Panc1 (cell line): ENCODE measurements at regions not wholly inside any gene's neighbourhood (a gene's known extent, or its start where the extent isn't known, plus 50 kb on each side); places are given as distances from the start of the nearest gene placed in this dataset.

Experiments used
- ATAC-seq: fragments of 200-7000 bp; cut with Tn5 transposase; 2 replicates; pipeline ENCODE4 v1.9.1; 2020; ENCODE audit warnings: mild to moderate bottlenecking, moderate library complexity
- BruUV-seq: library from RNA; stranded (reverse); fragments of 400-500 nt; replicated peaks from 2 replicates; lab custom pipeline; 2021; lab: Mats Ljungman, UMichigan
- CTCF ChIA-PET: fragments of 300-600 bp; sonication (Branson Sonifier 250); formaldehyde crosslinking; loops from one replicate; lab custom pipeline; 2022; ENCODE audit warnings: antibody characterized with exemption; lab: Charles Lee
- POLR2A ChIA-PET: fragments of 300-600 bp; sonication (Branson Sonifier 250); formaldehyde crosslinking; loops from one replicate; lab custom pipeline; 2022; ENCODE audit warnings: antibody characterized with exemption; lab: Charles Lee
- DNase-seq: peaks from one replicate; pipeline ENCODE4 v3.0.0-alpha.2; 2010; ENCODE audit warnings: low read depth, low spot score
- H3K27ac ChIP-seq: 2 replicates; pipeline ENCODE4 v1.5.1; 2011; ENCODE audit warnings: mild to moderate bottlenecking, low read length, inconsistent platforms
- H3K27me3 ChIP-seq: fragments of 200-500 bp; sonication (Bioruptor generic); 2 replicates; pipeline ENCODE4 v1.6.0; 2014; ENCODE audit warnings: low read length, inconsistent platforms; ENCODE audit not compliant: control insufficient read depth, insufficient read depth
- H3K36me3 ChIP-seq: fragments of 200-500 bp; sonication (Bioruptor generic); 2 replicates; pipeline ENCODE4 v1.5.1; 2014; ENCODE audit warnings: inconsistent platforms, mild to moderate bottlenecking, low read length, moderate library complexity; ENCODE audit not compliant: control insufficient read depth, insufficient read depth
- H3K4me1 ChIP-seq: 2 replicates; pipeline ENCODE4 v1.5.1; 2011; ENCODE audit warnings: inconsistent platforms, mild to moderate bottlenecking, low read length, moderate library complexity; ENCODE audit not compliant: control insufficient read depth, insufficient read depth
- H3K4me3 ChIP-seq, 2 experiments: 2 replicates each; pipeline ENCODE4 v1.5.1; 2011 to 2012; ENCODE audit warnings: low read depth in 2 of 2, low read length in 2 of 2, mild to moderate bottlenecking in 2 of 2, inconsistent platforms in 1 of 2, moderate library complexity in 1 of 2
- H3K9me3 ChIP-seq: fragments of 200-500 bp; sonication (Bioruptor generic); 2 replicates; pipeline ENCODE4 v1.5.1; 2014; ENCODE audit warnings: low read depth, mild to moderate bottlenecking, inconsistent platforms, low read length, moderate library complexity; ENCODE audit not compliant: control insufficient read depth, insufficient read depth
- CTCF ChIP-seq: fragments of 450-650 bp; IDR thresholded peaks from 2 replicates; pipeline ENCODE4 v1.5.1; 2017; ENCODE audit warnings: mild to moderate bottlenecking
- POLR2AphosphoS5 ChIP-seq: IDR thresholded peaks from 2 replicates; pipeline ENCODE4 v1.6.1; 2012; ENCODE audit warnings: mild to moderate bottlenecking, low read depth, low read length, moderate library complexity
- SIN3A ChIP-seq: IDR thresholded peaks from 2 replicates; pipeline ENCODE4 v1.6.1; 2012; ENCODE audit warnings: low read depth, mild to moderate bottlenecking, low read length, moderate library complexity, borderline replicate concordance; ENCODE audit not compliant: insufficient read depth
- TCF7L2 ChIP-seq: IDR thresholded peaks from 2 replicates; pipeline ENCODE4 v1.6.1; 2011; ENCODE audit warnings: mild to moderate bottlenecking, low read depth, low read length, inconsistent platforms
- in situ Hi-C: cut with HindIII; loops from 2 replicates; pipeline ENCODE4 v1.10.0; 2016; ENCODE audit warnings: low sequenced_read_pairs, low pct_unique_long_range_greater_than_20kb
- intact Hi-C: fragments of 100-400 bp; cut with micrococcal nuclease; formaldehyde crosslinking; loops from one replicate; pipeline ENCODE4 v1.10.0; 2022; ENCODE audit not compliant: unreplicated experiment
- TF ChIP-seq, protein P1 (sequence below), 2 experiments: IDR thresholded peaks; 2 replicates each; pipeline ENCODE4 v1.6.1; 2011 to 2012; ENCODE audit warnings: low read depth in 2 of 2, control low read depth in 1 of 2, low read length in 1 of 2, mild to moderate bottlenecking in 1 of 2, moderate library complexity in 1 of 2; ENCODE audit not compliant: insufficient read depth in 1 of 2

GRCh38 chr7:12921751-12922345 lies 234.4 kb downstream of the ARL4A start:
- ATAC-seq (no peak), DNase-seq (no peak)
- ChIA-PET CTCF (interaction anchor here (0.7 kb wide), 1 partner anchor 252 kb away, joined by 13 read pairs; no protein-coding TSS in a partner anchor), POLR2A (no interaction called here)
- intact Hi-C loops: no loop called here
- no peaks in the 10 kb centered on the region for H3K27me3 ChIP-seq
- BruUV-seq: no TSS peak
- H3K4me1 ChIP-seq: no peaks in the 10 kb centered on the region
- H3K4me3 ChIP-seq: no peak overlapping the region
- TF ChIP-seq, protein P1, sequence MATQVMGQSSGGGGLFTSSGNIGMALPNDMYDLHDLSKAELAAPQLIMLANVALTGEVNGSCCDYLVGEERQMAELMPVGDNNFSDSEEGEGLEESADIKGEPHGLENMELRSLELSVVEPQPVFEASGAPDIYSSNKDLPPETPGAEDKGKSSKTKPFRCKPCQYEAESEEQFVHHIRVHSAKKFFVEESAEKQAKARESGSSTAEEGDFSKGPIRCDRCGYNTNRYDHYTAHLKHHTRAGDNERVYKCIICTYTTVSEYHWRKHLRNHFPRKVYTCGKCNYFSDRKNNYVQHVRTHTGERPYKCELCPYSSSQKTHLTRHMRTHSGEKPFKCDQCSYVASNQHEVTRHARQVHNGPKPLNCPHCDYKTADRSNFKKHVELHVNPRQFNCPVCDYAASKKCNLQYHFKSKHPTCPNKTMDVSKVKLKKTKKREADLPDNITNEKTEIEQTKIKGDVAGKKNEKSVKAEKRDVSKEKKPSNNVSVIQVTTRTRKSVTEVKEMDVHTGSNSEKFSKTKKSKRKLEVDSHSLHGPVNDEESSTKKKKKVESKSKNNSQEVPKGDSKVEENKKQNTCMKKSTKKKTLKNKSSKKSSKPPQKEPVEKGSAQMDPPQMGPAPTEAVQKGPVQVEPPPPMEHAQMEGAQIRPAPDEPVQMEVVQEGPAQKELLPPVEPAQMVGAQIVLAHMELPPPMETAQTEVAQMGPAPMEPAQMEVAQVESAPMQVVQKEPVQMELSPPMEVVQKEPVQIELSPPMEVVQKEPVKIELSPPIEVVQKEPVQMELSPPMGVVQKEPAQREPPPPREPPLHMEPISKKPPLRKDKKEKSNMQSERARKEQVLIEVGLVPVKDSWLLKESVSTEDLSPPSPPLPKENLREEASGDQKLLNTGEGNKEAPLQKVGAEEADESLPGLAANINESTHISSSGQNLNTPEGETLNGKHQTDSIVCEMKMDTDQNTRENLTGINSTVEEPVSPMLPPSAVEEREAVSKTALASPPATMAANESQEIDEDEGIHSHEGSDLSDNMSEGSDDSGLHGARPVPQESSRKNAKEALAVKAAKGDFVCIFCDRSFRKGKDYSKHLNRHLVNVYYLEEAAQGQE (IDR thresholded peaks at IDR 0.05; ENCODE audit: insufficient read depth in 1 of 2, low read depth in 2 of 2, low read length in 1 of 2): no peak
- TF ChIP-seq SIN3A (no peak), CTCF (no peak), POLR2AphosphoS5 (no peak), TCF7L2 (no peak)
- H3K36me3 ChIP-seq: no peaks in the 10 kb centered on the region
- H3K27ac ChIP-seq: no peak overlapping the region
- in situ Hi-C loops: no loop called here
- no peaks in the 10 kb centered on the region for H3K9me3 ChIP-seq

DNA sequence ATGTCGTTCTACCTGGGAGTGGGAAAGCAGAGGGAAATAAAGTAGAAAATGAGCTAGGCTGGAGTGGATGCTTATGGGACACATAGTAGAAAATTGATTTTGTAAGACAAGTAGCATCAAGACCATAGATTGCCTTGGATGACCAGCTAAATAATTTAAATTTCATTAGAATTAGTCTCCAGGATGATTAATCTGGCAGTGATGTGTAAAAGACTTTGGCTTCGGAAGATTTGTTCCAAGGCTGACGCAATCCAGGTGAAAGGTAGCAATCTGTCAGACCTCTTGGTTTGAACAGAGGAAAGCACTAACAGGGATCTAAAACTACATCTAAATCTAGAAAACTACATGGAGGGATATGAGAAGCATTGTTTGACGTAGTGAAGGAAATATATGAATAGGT lies 236.5 kb downstream of the ARL4A start:
- POLR2A ChIA-PET: no interaction called here
- no peak for TF ChIP-seq CTCF
- no peak for TF ChIP-seq SIN3A
- TF ChIP-seq, protein P1 (IDR thresholded peaks at IDR 0.05; ENCODE audit: insufficient read depth in 1 of 2, low read depth in 2 of 2, low read length in 1 of 2): no peak
- no peak for TF ChIP-seq POLR2AphosphoS5
- no peak for TF ChIP-seq TCF7L2
- CTCF ChIA-PET: no interaction called here
- Histone ChIP-seq H3K36me3 (no peaks in the 10 kb centered on the region), H3K27me3 (no peaks in the 10 kb centered on the region), H3K4me3 (no peak overlapping the region), H3K4me1 (no peaks in the 10 kb centered on the region), H3K27ac (no peak overlapping the region), H3K9me3 (no peaks in the 10 kb centered on the region)
- no TSS peak for BruUV-seq
- in situ Hi-C loops (no loop called here), intact Hi-C loops (no loop called here)
- peak; percentile 13 for DNase-seq
- no peak for ATAC-seq
